WTC11 (cell line): ENCODE measurements at regions not wholly inside any gene's neighbourhood (a gene's known extent, or its start where the extent isn't known, plus 50 kb on each side); places are given as distances from the start of the nearest gene placed in this dataset.

ENCODE experiments used
- ATAC-seq: fragments of 200-7000 bp; cut with Tn5 transposase; 2 replicates; pipeline ENCODE4 v1.10.0; 2021; ENCODE audit warnings: mild to moderate bottlenecking, moderate library complexity
- CTCF ChIA-PET: fragments of 300-600 bp; sonication (Branson Sonifier 250); formaldehyde crosslinking; loops from one replicate; lab custom pipeline; 2021; ENCODE audit warnings: antibody characterized with exemption; lab: Charles Lee
- POLR2A ChIA-PET: fragments of 350-600 bp; sonication (Branson Sonifier 250); formaldehyde crosslinking; loops from one replicate; lab custom pipeline; 2021; ENCODE audit warnings: antibody characterized with exemption; lab: Charles Lee
- DNase-seq: peaks from one replicate; pipeline ENCODE4 v3.0.0; 2021; ENCODE audit warnings: low spot score
- H3K27ac Mint-ChIP-seq: 2 replicates; pipeline ENCODE4 v1.8.0; 2021; ENCODE audit warnings: mixed read lengths
- H3K27me3 Mint-ChIP-seq: 2 replicates; pipeline ENCODE4 v1.8.0; 2021; ENCODE audit warnings: low read depth, mild to moderate bottlenecking, moderate library complexity, mixed read lengths
- H3K36me3 Mint-ChIP-seq: 2 replicates; pipeline ENCODE4 v1.8.0; 2021; ENCODE audit warnings: mixed read lengths
- H3K4me1 Mint-ChIP-seq: 2 replicates; pipeline ENCODE4 v1.8.0; 2022; ENCODE audit warnings: mixed read lengths
- H3K4me3 Mint-ChIP-seq: 2 replicates; pipeline ENCODE4 v1.8.0; 2021; ENCODE audit warnings: mild to moderate bottlenecking, moderate library complexity, mixed read lengths
- H3K9me3 Mint-ChIP-seq: 2 replicates; pipeline ENCODE4 v1.8.0; 2021; ENCODE audit warnings: mixed read lengths
- ATF6 ChIP-seq: sonication (generic); formaldehyde crosslinking; IDR thresholded peaks from 2 replicates; pipeline ENCODE4 v1.8.1; 2023; ENCODE audit warnings: mild to moderate bottlenecking, missing genetic modification reagents
- EMX1 ChIP-seq: fragments of 250-450 bp; sonication (Bioruptor Pico); IDR thresholded peaks from 2 replicates; pipeline ENCODE4 v1.8.0; 2021; ENCODE audit warnings: mild to moderate bottlenecking
- MLX ChIP-seq: sonication (generic); formaldehyde crosslinking; IDR thresholded peaks from 2 replicates; pipeline ENCODE4 v1.8.1; 2023; ENCODE audit warnings: mild to moderate bottlenecking, missing genetic modification reagents, moderate library complexity
- NFE2L1 ChIP-seq: sonication (generic); formaldehyde crosslinking; IDR thresholded peaks from 2 replicates; pipeline ENCODE4 v1.8.1; 2023; ENCODE audit warnings: missing genetic modification reagents
- NR1H2 ChIP-seq: sonication (generic); formaldehyde crosslinking; IDR thresholded peaks from 2 replicates; pipeline ENCODE4 v1.9.0; 2021; ENCODE audit warnings: mild to moderate bottlenecking, moderate library complexity, missing genetic modification reagents
- RORB ChIP-seq: fragments of 250-450 bp; sonication (Bioruptor Pico); IDR thresholded peaks from 2 replicates; pipeline ENCODE4 v1.9.0; 2021; ENCODE audit warnings: mild to moderate bottlenecking
- TEAD1 ChIP-seq: sonication (generic); formaldehyde crosslinking; IDR thresholded peaks from 2 replicates; pipeline ENCODE4 v1.8.0; 2022; ENCODE audit warnings: mild to moderate bottlenecking, missing genetic modification reagents
- ZNF121 ChIP-seq: sonication (generic); formaldehyde crosslinking; IDR thresholded peaks from 2 replicates; pipeline ENCODE4 v1.8.0; 2023; ENCODE audit warnings: missing genetic modification reagents
- ZNF219 ChIP-seq: sonication (generic); formaldehyde crosslinking; IDR thresholded peaks from 2 replicates; pipeline ENCODE4 v1.8.0; 2023; ENCODE audit warnings: missing genetic modification reagents, mild to moderate bottlenecking, borderline replicate concordance
- ZNF532 ChIP-seq: fragments of 250-450 bp; sonication (Bioruptor Pico); IDR thresholded peaks from 2 replicates; pipeline ENCODE4 v1.9.0; 2021; ENCODE audit warnings: mild to moderate bottlenecking, borderline replicate concordance
- TF ChIP-seq, protein P1 (sequence below): sonication (generic); formaldehyde crosslinking; IDR thresholded peaks from 2 replicates; pipeline ENCODE4 v1.8.1; 2022; ENCODE audit warnings: mild to moderate bottlenecking, moderate library complexity, missing genetic modification reagents
- TF ChIP-seq, protein P2 (sequence below): sonication (generic); formaldehyde crosslinking; IDR thresholded peaks from 2 replicates; pipeline ENCODE4 v1.8.0; 2022; ENCODE audit warnings: missing genetic modification reagents

DNA sequence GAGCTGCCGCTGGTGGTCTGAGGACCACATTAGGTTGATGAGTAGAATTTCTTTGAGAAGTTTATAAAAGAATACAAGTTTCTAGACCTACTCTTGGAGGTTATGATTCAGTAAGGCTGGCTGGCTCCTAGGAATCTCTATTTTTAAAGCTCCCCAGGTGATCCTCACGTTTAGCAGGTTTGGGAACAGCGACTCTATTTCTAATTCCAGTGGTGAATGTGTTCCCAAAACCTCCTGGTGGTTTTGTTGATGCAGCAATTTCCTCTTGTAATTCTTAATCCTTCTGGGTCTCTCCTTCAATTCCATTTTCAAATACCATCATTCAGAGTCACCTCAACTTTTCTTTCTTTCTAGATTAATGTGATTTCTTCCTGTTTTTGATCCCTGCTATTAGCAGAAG, 215.9 kb upstream of the RFX3 start:
- Mint-ChIP-seq H3K36me3 (no peaks in the 10 kb centered on the region), H3K4me3 (no peak overlapping the region), H3K9me3 (peaks cover 9% of the 10 kb centered on the region), H3K4me1 (peaks cover 25% of the 10 kb centered on the region)
- TF ChIP-seq, protein P1, sequence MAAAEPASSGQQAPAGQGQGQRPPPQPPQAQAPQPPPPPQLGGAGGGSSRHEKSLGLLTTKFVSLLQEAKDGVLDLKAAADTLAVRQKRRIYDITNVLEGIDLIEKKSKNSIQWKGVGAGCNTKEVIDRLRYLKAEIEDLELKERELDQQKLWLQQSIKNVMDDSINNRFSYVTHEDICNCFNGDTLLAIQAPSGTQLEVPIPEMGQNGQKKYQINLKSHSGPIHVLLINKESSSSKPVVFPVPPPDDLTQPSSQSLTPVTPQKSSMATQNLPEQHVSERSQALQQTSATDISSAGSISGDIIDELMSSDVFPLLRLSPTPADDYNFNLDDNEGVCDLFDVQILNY (CRISPR knock-in tag): no peak
- TF ChIP-seq ZNF121 (CRISPR knock-in tag) (no peak), ZNF532 (CRISPR knock-in tag) (no peak), TEAD1 (CRISPR knock-in tag) (no peak)
- TF ChIP-seq, all 79 proteins: peak for 0
- H3K27me3 Mint-ChIP-seq: peaks cover 8% of the 10 kb centered on the region; the same call in 1 of the 2 replicates
- no peak overlapping the region for H3K27ac Mint-ChIP-seq
- no peak for DNase-seq
- peak; percentile 41; the same call in 1 of the 2 replicates for ATAC-seq
- POLR2A ChIA-PET: no interaction called here
- CTCF ChIA-PET: interaction anchor here (1.1 kb wide), 2 partner anchors 9 to 107 kb away, joined by 4 to 5 read pairs; no protein-coding TSS in a partner anchor

GRCh38 chr9:3740690-3741419, 215.1 kb upstream of the RFX3 start:
- H3K9me3 Mint-ChIP-seq: peaks cover 5% of the 10 kb centered on the region
- peaks cover 25% of the 10 kb centered on the region for H3K4me1 Mint-ChIP-seq
- H3K27me3 Mint-ChIP-seq: peaks cover 8% of the 10 kb centered on the region; the same call in 1 of the 2 replicates
- H3K36me3 Mint-ChIP-seq: no peaks in the 10 kb centered on the region
- TF ChIP-seq RORB (no peak), EMX1 (CRISPR knock-in tag) (no peak), MLX (no peak), NFE2L1 (CRISPR knock-in tag) (no peak), NR1H2 (CRISPR knock-in tag) (no peak), ZNF219 (CRISPR knock-in tag) (no peak), ATF6 (CRISPR knock-in tag) (no peak)
- TF ChIP-seq, protein P2, sequence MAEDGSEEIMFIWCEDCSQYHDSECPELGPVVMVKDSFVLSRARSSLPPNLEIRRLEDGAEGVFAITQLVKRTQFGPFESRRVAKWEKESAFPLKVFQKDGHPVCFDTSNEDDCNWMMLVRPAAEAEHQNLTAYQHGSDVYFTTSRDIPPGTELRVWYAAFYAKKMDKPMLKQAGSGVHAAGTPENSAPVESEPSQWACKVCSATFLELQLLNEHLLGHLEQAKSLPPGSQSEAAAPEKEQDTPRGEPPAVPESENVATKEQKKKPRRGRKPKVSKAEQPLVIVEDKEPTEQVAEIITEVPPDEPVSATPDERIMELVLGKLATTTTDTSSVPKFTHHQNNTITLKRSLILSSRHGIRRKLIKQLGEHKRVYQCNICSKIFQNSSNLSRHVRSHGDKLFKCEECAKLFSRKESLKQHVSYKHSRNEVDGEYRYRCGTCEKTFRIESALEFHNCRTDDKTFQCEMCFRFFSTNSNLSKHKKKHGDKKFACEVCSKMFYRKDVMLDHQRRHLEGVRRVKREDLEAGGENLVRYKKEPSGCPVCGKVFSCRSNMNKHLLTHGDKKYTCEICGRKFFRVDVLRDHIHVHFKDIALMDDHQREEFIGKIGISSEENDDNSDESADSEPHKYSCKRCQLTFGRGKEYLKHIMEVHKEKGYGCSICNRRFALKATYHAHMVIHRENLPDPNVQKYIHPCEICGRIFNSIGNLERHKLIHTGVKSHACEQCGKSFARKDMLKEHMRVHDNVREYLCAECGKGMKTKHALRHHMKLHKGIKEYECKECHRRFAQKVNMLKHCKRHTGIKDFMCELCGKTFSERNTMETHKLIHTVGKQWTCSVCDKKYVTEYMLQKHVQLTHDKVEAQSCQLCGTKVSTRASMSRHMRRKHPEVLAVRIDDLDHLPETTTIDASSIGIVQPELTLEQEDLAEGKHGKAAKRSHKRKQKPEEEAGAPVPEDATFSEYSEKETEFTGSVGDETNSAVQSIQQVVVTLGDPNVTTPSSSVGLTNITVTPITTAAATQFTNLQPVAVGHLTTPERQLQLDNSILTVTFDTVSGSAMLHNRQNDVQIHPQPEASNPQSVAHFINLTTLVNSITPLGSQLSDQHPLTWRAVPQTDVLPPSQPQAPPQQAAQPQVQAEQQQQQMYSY (CRISPR knock-in tag): no peak
- ChIA-PET CTCF (interaction anchor here (1.1 kb wide), 1 partner anchor 8 kb away, joined by 5 read pairs; no protein-coding TSS in a partner anchor), POLR2A (no interaction called here)
- H3K27ac Mint-ChIP-seq: no peak overlapping the region
- DNase-seq: no peak
- no peak overlapping the region for H3K4me3 Mint-ChIP-seq
- no peak for ATAC-seq
